Hepatic stellate cell (primary cell): ENCODE measurements at regions not wholly inside any gene's neighbourhood (a gene's known extent, or its start where the extent isn't known, plus 50 kb on each side); places are given as distances from the start of the nearest gene placed in this dataset.
A peak's percentile ranks its signal among the peaks of the same experiment; 100 is the strongest.

ENCODE experiments used
- DNase-seq: peaks from one replicate; pipeline ENCODE4 v3.0.0; 2011; ENCODE audit warnings: low spot score

DNA sequence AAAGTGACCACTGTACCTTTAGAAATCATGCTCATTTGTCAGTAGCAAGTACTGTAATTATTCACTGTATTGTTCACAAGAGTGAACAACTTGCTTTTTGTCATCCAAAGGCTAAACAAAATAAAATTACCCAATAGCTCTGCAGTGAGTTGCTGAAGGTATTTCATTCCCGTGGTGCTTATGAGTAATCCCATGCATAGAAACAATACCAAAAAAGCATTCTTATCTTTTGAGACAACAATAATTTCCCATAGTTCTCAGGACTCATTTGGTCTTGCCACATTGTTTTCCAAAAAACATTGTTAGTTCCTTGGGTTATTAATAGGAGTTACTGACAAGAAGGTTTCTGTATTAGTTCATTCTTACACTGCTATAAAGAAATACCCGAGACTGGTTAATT is 503.2 kb upstream of the FAM98A start:
- DNase-seq, result no peak

DNA sequence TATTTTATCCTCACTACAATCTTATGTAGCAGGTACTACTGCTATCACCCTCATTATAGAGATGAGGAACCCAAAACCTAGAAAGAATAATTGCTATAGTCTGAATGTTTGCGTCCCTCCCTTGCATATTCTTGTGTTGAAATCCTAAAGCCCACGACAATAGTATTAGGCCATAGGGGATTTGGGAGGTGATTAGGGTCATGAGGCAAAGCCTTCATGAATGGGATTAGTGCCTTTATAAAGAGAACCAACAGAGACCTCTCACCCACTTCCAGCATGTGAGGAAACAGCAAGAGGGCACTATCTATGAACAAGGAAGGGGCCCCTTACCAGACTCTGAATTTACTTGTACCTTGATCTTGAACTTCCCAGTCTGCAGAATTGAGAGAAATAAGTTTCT is 500.3 kb upstream of the FAM98A start:
- no peak for DNase-seq

DNA sequence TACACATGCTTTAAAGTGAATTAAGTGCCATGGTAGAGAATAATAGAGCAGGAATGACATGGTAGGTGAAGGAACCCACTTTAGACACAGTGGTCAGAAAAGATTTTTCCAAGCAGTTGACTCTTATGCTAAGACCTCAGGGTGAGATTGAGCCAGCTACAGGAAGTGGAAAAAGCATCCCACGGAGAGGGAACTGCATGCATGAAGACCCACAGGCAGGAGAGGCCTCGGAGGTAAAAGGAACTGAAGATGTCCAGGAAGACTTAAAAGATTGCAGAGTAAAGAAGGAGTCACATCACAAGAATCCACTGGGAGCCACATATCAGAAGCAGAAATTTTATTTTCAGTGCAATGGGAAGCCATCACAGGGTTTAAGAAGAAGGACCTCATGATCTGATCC is 499.2 kb upstream of the FAM98A start:
- DNase-seq, result no peak

DNA sequence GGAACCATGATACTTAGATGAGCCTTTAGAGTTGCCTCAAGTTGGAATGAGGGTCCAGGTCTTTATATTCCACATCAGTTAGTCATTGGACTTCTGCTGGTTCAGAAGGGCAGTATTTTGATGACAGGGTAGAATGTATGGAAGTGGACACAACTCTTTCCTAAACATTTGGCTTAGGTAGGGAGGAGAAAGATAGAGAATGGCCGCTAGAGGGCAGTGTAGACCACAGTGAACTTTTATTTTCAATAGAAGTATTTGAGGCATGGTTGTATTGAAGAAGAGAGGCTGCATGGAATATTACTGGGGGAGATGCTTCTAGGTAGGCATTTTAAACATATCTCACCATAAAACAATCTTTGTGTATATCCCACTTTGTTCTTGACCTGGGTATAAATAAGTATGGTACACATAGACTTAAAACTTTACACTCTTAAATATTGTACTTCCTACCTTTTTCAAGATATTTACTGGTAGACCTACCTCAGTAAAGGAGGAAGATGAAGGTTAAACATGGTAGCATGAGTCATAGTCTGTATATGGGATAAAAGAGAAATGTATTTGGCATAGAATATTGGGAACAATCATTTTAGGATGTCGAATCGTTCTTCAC is 497.6 kb upstream of the FAM98A start:
- peak; percentile 11 for DNase-seq

DNA sequence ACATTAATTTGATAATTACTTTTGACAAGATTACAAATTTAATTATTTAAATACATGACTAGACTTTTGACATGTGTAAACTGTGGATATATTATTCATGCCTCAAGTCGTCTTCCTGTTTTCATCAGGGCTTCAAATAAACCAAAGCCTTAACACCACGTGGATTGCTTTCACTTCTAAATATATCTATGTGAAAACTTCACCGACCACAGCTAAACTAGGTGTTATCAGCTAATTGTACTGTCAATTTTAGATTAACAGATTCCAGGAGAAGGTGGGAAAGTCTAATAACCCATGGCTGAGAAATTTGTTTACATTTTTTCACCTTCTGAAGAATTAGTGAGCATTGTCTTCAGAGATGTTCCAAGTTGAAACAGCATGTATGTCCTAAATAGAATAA is 494.7 kb upstream of the FAM98A start:
- DNase-seq, result no peak

DNA sequence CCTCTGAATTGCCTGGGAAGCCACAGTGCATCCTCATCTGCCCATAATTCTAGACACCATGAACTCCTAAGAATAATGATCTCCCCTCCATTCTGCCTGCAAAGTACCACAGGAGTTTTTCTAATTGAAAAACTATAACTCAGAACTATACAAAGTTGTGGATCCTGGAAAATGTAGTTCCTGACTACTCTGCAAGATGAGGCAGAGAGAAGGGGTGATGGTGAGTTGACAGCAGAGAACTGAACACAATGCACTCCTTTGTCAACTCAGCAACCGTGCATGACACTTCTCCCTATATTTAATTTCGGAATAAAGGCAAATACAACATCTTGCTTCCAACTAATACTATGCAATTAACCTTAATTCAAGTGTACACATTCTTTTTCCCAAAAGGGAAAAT is 471.1 kb upstream of the FAM98A start:
- DNase-seq, result no peak

DNA sequence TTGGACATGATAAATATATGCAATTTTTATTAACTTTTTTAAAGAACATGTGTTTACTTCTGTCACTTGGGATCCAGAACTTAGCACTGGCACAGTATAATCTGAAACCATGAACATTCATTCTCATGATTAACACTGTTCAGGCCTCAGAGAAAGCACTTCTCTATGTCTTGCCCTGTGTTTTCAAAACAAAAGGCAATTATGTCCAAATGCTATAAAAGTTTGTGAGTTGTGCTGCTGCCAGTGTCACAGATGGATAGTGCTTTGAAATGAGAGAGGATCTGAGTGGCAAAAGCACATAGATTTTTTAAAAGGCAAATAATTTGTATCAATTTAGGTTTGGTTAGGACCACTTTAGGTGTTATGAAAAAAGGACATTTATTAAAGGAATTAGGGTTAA is 470.5 kb upstream of the FAM98A start:
- DNase-seq, result no peak

DNA sequence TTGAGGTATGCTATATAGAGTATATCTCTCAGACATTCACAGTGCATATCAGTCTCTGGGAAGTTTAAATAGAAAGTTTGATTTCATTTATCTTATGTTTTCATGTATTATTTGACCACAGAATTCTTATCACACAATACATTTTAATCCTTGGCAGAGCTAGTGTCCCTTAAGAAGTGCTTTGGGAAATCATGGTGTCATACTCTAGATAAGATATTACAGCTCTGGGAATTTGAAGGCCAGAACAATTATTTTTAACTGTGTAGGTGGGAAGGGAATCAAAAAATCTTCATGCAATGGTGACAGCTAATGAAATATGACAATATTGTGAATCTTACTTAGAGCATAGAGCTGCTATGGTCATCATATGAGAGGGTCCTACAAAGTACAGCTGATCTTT is 451.3 kb upstream of the FAM98A start:
- DNase-seq, result no peak

DNA sequence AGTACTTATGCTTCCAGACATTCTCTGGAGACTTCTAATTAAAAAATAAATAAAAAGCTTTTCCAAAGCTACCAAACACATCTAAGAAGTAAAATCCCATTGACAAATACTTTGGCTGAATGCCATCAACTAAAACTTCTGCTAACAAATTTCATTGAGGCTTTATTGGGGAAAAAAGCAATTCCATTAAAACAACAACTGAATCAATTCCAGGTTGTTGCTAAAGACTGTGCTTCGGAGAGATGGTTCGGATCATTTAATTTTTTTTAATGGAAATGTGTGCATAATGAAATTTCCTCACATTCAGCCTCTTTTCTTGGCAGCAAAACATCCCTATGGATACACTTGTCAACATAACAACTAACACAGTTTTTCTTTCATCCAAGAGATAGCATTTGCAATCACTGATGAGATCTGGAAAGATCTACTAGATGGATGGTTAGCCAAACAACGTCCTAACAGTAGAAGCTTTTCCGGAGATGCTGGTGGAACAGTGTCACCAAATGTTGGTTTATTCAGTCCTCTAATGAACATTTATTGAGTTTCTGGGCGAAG is 446.1 kb upstream of the FAM98A start:
- DNase-seq, result no peak

DNA sequence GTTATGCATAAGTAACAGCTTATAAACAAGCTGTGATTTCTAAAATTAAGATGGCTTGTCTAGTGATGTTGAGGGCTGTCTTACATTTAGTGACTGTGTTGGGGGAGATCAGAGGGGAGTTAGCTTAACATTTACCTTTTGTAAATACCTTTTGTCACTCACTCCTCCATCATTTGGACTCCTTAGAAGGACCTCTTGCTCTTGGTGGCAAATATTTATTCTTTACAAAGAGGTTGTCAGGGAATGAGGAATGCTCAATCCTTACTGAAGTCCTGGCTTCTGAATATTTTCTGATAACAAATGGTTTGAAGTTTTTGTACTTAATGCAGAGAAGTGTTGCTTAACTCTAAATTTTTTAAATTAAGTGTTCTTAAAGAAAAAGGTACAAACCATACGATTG is 438.8 kb upstream of the FAM98A start:
- DNase-seq, result no peak

DNA sequence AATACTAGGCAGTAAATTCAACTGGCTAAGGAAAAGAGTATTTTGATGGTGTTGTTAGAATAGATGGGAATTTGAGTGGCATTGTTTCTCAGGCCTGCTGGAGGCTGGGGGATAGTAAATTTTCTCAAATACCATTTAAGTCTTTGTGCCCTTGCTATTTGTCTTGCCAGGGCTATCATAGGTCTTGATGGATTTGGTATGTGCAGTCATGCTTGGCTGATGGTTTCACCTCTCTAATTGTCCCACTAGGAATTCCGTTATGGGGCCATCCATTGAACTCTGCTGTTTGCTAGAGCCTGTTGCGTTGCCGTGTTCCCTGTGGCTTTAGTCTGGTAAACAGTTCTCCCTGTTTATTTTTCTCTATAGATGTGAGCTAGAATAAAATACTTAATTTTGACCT is 438.1 kb upstream of the FAM98A start:
- DNase-seq, result no peak

DNA sequence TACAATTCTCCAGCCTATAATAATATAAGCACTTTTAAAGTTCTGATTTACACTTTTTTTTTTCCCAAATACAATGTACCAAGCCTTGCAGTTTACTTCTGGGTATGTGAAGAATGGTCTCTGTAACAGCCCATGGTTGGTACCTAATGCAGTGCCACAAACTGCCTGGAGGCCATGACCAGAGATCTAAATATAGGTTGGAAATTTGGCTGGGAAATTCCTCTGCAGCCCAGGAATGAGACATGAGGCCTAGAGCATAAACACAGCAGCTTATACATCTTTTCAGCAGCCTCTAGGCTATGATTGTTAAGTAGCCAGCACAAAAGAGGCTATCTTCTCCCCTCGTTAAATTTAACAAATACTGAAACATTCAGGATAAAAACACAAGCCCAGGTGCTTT is 432.0 kb upstream of the FAM98A start:
- no peak for DNase-seq

DNA sequence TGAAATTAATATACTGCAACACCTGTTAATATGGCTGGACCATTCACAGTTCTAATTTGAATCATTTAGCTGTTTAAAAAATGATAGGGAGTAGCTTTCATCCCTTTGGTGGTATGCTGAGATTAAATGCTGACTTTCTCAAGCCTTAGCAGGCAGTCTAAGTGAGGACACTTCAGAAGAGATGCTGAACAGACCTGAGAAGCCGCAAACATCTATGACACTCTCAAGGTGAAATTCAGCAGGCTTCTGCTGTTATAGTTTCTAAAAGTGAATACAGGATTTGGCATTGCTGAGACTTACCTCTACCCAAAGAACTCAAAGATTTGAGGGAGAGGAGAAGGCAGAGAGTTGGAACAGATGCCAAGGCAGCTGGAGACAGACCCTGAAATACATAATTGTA is 431.2 kb upstream of the FAM98A start:
- DNase-seq, result no peak

DNA sequence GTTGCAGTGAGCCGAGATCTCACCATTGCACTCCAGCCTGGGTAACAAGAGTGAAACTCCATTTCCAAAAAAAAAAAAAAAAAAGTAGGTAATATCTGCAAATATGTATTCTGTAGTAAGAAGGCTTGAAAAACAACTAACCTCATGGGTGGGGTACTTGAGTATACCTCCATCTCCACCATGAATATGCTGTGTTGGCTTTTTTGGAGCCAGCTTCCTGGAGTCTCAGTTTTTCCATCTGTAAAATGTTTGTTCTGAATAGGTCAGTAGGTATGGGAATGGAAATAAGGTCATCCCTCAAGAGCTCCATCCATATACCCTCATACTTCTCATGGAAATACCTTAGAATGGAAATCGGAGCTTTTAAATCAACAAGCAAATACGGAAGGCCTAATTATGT is 430.0 kb upstream of the FAM98A start:
- no peak for DNase-seq

DNA sequence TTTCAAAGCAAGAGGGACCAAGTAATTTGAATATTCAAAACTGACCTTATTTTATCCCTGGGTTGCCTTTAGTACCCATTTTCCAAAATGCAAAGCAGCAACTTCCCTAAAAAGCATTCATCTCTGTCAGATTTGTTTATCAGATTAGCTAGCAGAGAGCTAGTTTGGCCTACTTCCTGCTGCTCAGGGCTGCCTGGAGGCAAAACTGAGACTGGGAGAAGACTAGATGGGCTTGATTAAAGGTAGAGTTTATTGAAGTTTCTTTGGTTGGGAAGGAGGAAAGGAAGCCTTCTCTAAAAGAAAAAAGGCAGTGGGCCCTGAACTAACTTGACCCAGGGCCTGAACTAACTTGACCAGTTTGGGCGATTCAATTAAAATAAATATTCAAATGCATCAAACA is 426.1 kb upstream of the FAM98A start:
- no peak for DNase-seq

DNA sequence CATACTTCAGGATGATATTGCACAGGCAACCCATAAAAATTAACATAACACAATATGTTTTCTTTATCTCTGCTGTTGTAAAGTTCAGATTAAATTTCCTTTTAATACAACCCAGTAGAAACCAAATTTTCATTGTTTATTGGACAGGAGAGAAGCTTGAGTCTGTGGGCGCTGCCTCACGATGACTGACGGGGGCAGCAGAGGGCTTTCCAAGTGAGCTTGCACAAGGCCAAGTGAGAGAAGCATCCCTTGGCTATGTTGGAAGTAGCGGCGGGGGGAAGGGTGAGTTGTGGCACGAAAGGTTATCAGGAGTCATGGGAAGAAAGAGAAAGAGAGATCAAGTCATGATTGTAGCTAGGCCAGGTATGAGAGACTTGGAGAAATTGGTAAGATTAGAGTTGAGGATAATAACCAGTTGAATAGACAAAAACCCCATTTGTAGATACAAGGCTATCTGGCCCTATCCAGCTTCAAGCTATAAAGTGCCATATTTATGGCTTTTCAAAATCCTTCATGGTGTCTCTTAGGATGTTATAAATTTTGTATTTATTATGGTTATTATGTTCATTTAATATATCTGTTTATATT is 413.7 kb upstream of the FAM98A start:
- DNase-seq, result peak; percentile 4

DNA sequence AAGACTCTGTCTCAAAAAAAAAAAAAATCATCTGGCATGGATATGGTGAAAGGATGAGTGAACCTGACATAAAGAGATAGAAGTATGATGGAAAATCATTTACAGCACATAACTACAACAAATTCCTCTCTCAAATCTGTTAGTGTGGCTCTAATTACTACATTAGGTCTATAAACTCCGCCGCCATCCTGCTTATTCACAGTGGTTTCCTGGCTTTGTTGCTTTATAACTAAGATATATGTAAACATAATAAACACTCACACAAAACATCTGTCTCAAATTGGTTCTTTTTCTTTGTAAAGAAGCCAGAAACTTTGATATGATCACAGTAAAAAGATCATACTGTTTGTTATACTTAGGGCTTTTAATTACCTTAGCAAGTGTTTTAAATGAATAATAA is 412.6 kb upstream of the FAM98A start:
- no peak for DNase-seq

DNA sequence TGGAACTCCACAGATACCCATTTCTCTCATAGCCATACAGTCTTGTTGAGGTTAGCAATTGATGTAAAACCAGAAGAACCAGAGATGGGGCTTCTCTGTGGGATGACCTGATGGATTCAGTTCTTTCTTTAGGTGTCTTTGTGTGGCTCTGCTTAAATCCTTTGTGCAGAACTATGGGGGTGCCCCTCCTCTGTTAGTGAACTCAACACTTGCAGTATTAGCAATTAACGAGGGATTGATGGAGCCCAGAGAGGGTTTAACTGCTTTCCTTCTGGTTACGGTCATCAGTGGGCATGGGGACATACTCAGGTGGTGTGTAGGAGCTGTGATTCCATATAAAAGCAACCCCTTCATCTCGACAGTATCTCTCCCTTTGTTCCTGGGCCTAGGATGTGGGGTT is 406.8 kb upstream of the FAM98A start:
- DNase-seq, result no peak

DNA sequence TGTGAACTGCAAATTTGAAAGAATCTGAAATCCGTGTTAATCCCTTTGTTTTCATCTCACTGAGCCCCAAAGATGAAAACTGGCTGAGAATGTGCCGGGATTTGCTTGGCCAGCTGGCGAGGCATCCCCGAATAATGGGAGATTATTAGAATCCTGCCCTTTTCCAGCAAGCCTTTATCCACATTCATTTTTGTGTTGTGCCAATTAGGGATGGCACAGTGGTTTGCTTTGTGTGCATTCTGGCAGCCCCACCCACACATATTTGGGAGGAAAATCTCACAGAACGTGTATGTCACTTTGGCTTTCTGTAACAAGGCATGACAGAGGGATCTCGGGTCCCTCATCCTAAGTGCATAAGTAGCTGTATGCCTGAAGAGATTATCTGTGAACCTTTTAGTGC is 405.8 kb upstream of the FAM98A start:
- no peak for DNase-seq

DNA sequence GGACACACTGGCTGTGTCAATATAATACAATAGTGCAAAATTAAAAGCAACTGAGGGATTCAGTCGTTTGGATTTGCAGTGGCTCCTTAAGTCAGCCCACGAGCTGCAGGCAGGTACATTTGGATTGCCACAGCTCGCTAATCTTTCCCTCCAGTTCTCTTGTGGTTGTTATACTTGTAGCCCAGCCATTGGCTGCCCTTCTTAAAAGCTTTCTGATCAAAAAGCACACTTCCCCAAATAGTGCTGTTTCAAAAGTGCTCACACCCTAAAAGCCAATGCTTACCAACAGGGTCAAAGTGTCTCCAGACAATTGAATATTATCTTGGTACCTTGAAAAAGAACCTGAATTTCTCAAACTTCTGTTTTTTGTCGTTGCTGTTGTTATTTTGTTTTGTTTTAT is 404.7 kb upstream of the FAM98A start:
- no peak for DNase-seq

DNA sequence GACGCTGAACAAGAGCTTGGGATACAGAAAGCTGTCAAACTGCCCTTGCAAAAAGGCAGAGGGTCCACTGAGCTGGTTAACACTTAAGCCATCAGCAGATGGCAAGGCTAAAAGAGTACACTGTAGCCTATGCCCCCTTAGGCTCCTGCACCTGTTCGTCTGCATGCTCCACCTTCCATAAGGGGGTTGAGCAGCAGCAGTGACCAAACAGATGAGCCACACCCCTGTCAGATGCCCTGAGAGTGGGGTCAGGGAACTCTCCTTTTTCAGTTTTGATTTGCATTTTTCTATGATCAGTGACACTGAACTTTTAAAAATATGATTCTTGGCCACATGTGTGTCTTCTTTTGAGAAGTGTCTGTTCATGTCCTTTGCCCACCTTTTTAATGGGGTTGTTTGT is 402.5 kb upstream of the FAM98A start:
- DNase-seq, result no peak

DNA sequence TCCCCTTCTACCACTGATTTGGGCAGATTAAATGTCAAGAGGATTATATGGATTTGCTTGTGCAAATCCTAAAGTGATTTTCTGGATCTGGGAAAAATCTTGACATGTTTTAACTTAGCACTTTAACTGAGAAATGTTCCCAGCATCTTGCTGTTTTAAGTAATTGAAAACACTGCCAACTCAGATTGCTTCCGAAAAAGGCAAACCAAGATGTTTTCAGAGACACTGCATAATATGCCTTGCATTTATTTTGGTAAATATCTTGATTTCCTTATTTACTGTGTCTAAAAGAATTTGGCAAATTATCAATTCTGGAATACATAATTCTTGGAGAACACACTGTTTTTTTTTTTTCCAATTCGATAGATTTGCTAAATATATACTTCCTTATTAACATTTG is 385.0 kb upstream of the FAM98A start:
- no peak for DNase-seq

DNA sequence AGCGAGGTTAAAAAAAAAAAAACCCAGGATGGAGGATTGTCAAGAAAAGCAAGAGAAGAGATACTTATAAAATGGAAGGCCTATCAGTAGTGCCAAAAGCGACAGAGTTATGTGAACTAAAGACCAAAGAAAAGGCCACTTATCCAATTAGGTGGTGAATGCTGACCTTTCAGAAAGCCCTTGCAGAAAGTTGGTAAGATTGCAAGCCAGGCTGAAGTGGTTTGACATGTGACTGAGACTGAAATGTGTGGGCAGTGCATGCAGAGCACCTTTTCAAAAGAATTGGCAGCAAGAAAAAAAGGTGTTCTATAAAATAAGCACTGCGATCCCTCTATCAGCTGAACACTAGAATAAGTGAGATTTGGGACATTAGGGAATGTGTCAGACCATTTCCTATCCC is 379.4 kb upstream of the FAM98A start:
- no peak for DNase-seq

DNA sequence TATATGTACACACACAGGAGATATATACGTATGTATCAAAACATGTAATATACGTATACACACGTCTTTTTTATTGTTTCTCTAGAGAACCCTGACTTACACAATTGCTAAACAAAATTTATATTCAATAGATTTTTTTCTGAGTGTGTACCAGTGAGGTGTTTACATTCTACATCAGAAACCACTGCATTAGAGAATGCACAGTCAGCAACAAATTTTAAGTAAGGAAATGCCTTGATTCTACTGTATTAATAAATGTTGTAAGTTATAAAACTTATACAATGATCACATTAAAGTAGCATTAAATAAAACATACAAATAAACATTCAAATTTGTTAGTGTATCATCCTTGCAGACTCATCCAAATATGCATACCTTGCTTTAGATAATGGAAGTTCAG is 376.4 kb upstream of the FAM98A start:
- no peak for DNase-seq
